ENCODE measurements at regions not wholly inside any gene's neighbourhood (a gene's known extent, or its start where the extent isn't known, plus 50 kb on each side); places are given as distances from the start of the nearest gene placed in this dataset.

DNA sequence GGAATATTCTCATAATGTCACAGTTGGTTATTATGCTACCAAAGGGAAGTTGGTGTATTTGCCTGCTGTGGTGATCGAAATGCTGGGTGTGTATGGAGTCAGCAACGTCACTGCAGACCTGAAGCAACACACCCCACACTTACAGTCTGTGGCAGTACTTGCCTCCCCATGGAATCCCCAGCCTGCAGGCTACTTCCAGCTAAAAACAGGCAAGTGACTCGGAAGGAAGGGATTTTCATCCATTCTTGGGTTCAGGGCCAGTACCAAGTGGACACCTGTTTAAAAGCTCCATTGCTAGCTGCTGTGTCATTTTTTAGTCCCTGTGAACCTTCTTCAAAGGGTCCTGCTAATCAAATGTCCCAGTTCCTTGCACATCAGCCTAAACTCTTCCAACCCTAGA lies 149.6 kb downstream of the C11orf91 start:
- TF ChIP-seq, protein P1, sequence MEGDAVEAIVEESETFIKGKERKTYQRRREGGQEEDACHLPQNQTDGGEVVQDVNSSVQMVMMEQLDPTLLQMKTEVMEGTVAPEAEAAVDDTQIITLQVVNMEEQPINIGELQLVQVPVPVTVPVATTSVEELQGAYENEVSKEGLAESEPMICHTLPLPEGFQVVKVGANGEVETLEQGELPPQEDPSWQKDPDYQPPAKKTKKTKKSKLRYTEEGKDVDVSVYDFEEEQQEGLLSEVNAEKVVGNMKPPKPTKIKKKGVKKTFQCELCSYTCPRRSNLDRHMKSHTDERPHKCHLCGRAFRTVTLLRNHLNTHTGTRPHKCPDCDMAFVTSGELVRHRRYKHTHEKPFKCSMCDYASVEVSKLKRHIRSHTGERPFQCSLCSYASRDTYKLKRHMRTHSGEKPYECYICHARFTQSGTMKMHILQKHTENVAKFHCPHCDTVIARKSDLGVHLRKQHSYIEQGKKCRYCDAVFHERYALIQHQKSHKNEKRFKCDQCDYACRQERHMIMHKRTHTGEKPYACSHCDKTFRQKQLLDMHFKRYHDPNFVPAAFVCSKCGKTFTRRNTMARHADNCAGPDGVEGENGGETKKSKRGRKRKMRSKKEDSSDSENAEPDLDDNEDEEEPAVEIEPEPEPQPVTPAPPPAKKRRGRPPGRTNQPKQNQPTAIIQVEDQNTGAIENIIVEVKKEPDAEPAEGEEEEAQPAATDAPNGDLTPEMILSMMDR (conservative IDR thresholded peaks at IDR 0.05 in 1 of 2, IDR thresholded peaks at IDR 0.05 in 1 of 2; ENCODE audit: extremely low read depth in 1 of 2, insufficient read depth in 1 of 2, low read depth in 1 of 2, low read length in 2 of 2), result no peak
- no peak for TF ChIP-seq EZH2 (IDR thresholded peaks at IDR 0.05; ENCODE audit: borderline replicate concordance, low read length)

Data from mammary epithelial cell (primary cell).